HG02763 (cell line): ENCODE measurements at regions not wholly inside any gene's neighbourhood (a gene's known extent, or its start where the extent isn't known, plus 50 kb on each side); places are given as distances from the start of the nearest gene placed in this dataset.
"Not testable (repeated sequence)": the region's sequence is repeated elsewhere in the genome, so short reads cannot be mapped to it uniquely, and the experiment has no call there.

ENCODE experiments used
- ATAC-seq: cut with Tn5 transposase; IDR thresholded peaks from one replicate; pipeline ENCODE4 v1.9.1; 2021; ENCODE audit warnings: mild to moderate bottlenecking, moderate library complexity; ENCODE audit not compliant: unreplicated experiment

DNA sequence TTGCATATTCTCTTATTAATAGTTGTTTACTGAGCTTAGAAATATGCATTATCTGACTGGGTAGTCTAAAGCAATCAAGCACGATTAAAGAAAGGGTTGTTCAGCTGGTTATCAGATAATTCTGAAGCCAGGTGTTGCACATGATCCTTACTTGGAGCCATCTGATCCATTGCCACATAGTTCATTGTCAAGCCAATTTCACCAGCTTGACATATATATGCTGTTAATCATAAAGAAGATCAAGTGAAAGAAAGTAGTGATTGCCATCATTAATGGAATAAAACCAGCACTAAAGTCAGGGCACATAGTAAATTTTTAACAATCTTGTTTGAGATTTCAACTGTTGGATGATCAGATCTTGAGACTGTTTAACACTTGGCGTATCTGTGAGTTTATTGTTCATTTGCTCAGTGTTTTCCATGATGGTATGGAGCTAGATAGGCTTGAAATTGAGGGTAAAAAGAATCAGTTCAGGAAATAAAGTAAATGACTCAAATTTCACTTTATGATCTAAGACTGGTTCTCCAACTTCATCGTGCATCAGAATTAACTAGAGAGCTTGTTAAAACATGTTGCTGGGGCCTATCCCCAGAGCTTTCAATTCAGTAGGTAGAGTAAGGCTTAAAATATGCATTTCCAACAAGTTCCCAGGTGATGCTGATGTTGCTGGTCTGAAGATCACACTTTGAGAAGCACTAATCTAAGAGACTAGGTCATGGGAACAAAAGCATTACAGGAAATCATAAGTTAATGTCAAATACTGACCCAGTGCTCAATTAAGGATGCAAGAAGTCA, 539.6 kb downstream of the SATB2 start:
- no peak for ATAC-seq

DNA sequence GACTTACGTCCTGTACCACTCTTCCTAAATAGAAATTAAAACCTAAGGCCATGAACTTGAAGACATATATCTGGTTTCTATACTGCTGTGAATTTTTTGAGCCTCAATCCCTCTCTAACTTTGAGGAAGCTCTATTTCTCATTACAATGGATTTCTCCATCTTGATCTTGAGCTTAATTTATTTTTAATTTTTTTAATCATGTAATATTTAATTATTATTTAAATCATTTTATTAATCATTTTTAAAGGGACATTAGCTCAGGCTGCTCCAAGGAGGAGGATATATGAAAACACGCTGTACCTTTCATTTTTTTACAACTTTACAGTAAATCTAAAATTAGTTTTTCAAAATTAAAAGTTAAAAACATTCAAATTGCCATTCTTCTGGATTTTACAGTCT, 540.5 kb downstream of the SATB2 start:
- ATAC-seq = no peak

DNA sequence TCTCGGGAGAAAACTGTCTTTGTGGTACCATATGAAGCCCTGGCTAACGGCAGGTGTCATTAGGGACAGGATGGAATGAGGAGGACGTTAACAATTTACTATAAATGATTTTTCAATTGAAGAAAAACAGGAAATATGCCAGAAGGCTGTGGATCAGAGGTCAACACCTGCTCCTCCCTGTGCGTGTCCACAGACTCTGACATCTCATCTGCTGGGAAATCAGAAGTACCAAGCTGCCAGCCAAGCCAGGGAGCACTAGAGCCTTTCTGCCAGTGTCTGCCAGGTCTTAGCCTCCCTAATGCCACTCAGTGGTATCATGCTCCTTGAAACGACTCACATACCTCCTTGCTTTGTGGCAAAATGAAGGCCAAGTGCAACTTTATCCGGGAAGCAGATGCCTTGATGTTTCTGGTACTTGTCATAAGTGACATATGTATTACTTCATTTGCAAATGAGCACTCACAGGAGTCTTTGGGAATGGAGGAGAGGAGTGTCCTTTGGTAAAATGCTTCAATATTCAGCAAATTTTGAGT, 541.1 kb downstream of the SATB2 start:
- no peak for ATAC-seq

DNA sequence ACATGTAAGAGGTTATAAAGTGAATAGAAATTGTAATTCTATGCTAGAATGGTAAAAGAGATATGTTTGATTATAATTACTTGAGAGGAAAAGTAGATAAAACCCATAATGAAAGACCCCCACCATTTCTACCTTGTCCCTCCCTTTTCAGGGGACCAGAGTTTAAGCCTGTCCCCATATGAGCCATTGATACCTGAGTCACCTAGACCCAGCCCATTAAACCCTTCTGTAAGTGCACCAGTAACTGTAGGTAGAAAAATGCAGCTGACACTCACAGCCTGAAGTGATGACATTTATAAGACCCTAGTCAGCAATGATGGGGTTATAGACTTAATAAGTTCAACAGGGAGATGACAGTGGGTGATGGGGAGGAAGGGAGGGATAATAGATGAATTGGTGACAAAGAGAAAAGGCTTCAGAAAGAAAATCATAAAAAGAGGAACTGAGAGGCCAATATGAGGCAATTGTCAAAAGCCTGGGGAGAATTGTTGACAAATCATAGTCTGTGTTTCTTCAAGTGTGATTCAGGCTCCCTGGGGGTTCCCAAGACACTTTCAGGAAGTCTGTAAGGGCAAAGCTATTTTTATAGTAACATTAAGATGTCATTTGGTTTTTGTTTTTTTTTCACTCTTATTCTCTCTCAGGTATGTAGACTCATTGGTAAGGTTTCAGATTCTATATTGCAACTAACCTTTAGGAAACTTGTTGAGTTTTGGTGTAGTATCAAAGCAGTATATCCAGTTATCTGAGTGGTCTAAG, 544.2 kb downstream of the SATB2 start:
- ATAC-seq = peak; percentile 99

DNA sequence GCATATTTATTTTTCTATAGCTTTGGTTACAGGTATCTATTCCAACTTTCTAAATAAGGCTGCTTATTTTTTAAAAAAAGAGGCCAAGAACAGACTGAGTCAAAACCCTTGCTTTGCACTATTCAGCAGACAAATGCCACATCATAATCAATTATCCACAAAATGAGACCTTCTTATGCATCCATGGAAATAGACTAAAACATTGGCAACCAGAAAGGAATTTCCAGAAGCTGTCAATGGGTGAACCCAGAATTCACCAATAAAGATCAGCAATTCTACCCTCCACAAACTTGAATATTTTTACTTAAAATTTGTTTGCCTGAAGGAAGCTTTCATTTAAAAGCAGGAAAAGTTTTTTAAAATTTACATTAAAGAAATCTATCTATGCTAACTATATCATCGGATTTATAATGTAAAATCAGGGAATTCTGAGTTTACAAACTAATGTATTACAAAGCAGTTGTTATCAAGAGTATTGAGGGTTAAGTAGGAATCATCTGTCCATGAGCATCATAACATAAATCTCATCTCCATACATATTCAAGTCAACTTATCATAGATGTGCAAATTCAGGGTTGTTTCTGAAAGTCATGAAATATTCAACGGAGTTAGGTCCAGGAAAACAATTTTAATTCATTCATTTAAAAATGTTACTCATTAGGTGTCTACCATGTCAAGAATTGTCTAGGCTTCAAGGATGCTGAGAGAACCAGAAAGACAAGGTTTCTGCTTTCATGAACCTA, 548.0 kb downstream of the SATB2 start:
- no peak for ATAC-seq

DNA sequence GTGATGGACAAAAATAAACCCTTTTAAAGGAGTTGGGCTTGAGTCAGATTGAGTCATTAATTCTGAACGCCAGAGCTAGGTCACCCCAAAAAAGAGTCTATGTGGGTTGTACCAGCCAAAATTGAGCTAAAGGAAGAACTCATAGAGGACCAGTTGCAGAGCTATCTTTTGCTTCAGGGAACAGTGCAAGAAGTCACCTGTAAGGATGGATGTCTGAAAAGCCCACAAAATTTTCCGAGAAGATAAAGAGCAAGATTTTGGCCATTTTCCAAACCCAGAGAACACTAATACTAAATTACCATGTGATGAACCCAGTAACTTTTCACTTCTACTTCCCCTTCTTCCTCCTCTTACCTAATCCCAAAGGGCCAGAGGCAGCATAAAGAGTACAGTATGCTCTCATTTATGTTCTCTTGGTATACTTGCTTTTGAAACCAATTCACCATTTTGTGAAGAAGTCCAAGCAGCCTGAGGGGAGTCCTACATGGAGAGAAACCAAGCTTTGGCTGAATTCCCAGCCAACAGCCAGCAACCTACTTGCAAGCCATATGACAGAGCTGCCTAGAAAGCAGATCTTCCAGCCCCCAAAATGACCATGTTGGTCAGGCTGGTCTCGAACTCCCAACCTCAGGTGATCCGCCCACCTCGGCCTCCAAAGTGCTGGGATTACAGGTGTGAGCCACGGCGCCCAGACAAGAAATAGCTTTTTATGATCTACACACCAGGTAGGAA, 551.7 kb downstream of the SATB2 start:
- ATAC-seq = peak; percentile 68

DNA sequence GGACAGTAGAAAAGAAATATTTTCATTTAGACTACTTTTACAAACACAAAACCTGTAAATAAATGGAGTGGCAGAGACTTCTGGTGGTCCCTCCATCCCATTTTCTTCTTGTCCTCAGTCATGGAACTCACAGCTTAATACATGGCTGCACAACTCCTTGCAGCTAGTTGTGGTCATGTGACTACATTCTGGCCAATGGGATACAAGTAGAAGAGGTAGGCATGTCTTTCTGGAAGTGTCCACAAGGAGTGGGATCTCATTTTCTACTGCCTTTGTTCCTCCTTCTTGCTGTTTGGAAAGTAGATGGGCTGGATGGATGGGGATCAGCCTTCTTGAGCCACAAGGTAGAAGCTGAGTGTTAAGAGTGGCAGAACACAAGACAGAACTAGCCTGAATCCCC, 555.8 kb downstream of the SATB2 start:
- no peak for ATAC-seq

DNA sequence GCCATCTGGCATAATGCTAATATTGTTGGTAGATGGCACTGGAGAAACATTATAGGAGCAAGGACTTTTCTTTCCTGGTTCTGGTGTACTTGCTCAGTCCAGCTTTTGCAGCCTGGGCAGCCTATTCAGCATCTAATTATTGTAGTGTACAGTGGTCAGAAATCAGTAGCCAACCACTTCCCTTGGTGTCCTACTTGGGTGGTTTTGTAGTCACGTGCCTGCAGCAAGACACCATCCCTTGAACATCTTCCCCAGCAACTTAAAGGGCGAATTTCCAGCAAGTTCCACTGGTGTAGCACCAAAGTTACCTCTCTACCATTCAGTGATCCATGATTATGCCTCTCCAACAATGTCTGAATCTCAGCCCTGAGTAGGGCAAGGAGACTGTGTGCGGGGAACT, 557.6 kb downstream of the SATB2 start:
- ATAC-seq = no peak

DNA sequence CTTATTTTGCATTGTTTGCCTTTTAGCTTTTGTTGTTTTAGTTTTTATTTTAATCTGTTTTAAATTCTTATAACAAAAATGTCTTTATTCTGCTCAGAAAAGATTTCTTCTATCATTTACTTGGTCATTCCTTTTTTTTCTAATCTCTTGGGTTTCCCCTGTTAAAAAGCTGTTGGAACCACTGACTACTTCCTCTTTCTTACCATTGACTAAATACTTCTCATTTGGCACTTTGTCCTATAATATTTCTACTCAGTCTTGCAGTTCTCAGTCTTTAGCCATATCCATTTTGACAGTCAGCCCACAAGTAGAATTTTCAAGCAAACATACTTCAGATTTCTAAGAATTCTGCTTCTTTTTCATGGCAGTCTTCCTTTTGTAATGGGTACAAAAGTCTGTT, 567.2 kb downstream of the SATB2 start:
- peak; percentile 73 for ATAC-seq

DNA sequence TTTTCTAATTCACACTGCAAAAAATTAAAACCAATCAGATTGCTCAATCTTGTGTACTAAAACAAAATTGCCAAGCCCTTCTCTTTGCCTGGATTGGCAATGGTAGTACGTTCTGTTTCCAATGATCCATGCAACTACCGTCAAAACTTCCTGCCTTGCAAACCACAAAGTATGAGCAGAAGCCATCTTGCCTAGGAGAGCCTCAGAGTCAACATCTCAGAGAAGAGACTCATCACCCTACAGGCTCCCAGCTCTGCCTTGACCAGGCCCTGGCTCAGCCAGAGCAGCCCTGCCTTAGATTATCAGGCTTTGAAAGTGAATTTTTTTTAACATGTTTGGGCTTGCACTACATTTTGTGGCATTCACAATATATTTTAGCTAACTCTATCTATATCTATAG, 574.1 kb downstream of the SATB2 start:
- no peak for ATAC-seq

DNA sequence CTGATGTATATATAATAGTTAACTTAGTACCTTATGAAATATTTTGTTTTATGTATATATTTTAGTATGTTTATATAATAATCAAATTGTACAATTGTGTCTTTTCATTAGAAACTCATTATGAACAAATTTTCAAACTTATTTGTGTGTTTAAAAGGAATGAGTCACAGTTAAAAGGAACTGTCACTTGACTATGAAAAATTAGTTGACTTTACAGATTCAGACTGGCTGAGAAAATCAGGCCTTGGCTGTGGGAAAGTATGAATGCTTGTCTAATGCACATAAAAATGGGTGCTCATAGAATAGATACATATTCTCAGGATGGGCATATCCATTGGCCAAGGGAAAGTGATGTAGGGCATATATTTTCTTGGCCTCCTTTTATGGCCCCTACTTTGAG, 576.8 kb downstream of the SATB2 start:
- ATAC-seq = no peak

DNA sequence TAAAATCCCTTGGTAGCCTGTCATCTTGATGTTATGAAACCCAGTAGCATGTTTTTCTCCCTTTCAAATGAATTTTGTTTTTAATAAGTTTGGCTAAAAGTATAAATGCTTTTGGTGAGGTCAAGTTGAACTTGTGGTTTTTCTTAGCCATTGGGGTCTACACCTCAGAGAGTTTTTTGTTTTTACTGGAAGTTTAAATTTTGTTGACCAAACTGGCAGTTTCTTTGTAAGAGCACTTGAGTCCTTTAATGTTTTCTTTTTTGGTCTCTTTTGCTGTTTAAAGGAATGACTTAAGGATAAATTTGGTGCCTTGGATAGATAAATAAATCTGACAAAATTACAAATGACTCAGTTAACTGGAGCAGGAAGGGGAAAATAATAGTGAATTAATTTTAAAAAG, 577.3 kb downstream of the SATB2 start:
- no peak for ATAC-seq

DNA sequence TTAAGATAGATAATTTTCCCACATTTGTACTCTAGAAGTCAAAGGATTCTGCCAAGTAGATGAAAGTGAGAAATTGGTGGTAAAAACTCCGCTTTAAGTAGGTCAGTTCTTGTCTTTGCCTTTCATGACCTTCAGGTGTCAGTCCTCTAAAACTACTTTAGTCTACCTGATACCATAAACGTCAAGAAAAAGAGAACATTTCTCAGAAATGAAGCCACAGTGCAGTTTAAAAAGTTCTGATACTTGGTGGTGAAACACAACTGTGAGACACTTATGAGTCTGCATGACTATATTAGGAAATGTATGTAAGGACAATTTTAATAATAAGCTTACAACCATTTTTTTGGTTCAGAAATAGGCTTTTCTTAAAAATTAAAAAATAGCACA, 583.3 kb downstream of the SATB2 start:
- peak; percentile 68 for ATAC-seq

DNA sequence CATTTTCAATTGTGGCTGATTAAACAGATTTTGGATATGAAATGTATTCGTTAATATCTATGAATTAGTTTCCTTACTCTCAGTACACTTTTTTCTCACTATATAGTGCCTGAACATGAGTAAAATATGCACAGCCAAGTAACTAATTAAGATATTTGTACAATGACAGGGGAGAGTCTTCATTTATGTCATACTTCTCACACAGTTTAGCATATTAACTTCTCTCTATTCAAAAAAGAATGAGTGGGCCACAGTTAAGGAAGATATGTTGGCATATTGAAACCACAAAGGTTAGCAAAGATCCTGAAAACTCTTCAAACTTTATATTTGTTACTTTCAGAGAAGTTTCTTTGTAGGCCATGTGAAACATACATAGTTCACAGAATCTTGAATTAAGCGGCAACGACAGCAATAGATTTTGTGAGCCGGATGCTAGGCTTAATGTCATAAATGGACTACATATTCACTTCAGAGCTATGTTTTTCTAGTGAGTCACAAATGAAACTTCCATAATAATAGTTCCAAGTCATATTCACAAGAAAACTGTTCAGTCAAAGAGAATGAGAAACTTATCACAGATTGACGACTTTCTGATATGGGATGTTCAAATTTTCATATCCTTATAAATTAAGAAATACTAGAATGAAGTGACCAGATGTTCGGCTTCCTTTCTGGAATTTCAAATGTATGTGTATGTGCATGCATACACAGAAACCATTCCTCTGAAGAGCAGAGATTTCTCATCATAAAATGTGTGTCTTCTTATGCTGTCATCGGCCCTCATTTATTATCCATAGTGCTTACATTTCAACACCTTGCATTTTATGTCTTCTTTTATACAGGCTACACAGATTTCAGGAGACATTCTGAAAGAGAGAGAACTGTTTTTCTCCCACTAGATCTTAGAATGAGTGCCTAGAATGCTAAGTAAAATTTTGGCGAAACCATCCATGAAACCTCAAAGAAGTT, 584.0 kb downstream of the SATB2 start:
- ATAC-seq = no peak

DNA sequence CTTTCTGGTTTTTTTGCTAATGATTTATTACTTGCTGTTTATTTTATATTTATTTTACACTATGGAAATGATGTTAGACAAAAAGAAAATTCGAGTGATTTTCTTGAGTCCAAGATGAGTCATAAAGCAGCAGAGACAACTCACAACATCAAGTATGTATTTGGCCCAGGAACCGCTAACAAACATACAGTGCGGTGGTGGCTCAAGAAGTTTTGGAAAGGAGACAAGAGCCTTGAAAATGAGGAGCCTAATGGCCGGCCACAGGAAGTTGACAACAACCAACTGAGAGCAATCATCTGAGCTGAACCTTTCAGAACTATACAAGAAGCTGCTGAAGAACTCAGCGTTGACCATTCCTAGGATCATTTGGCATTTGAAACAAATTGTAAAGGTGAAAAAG, 594.1 kb downstream of the SATB2 start:
- ATAC-seq = no peak

DNA sequence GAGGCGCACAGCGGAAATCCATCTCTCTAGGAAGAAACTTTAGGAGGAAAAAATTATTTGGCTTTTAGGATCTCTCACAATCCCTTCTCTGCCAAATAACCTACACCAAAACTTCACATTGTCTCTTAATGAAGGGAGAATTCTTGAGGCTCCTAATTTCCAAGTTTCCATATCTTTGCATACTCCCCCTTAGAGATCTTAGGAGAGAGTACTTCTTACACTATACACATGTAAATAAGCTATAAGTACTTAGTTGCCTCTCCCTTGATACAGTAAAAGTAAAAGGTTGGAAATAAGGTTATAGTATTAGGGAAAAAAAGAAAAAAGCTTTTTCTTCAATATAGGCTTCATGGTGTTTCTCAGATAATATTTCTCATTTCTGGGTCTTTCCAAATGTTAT, 596.7 kb downstream of the SATB2 start:
- ATAC-seq = no peak

DNA sequence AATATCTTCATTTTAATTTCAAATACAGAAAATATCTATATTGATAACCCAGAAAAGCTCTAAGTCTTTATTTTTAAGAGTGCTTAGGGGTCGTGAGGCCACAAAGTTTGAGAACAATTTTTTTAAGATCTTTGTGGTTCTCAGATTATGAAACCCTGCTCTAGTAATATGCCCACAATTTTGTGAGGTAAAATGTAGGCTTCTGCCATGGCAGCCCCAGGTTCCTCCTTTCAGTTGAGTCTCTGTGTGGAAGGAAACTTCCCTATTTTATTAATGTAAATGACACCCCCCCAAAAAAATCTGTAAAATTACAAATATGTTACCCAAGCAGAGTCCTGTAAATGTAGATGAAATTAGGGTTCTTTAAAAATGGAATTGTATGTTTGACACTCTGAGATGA, 600.5 kb downstream of the SATB2 start:
- ATAC-seq = no peak

DNA sequence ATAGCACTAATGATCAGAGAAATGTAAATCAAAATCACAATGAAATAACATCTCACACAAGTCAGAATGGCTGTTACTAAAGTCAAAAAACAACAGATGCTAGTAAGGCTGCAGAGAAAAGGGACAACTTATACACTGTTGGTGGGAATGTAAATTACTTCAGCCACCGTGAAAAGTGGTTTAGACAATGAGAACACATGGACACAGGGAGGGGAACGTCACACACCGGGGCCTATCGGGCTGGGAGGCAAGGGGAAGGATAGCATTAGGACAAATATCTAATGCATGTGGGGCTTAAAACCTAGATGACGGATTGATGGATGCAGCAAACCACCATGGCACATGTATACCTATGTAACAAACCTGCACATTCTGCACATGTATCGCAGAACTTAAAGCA, 602.0 kb downstream of the SATB2 start:
- ATAC-seq = not testable (repeated sequence)

DNA sequence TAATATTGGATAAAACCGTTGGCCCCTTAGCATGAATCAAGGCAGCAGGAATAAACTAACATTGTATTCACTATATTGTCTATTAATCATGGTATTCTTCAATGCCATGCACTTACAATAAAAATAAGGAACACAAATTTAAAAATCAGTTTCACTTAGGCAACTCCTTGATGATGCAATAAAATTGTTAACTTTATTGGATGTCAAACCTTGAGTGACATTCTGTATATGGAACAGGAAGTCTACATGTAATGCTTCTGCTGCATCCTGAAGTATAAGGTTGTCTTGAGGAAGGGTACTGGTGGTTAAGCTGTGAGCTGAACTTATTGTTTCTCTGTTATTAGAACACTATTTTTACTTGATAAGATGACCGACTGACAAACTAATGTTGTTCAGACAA, 605.5 kb downstream of the SATB2 start:
- no peak for ATAC-seq

DNA sequence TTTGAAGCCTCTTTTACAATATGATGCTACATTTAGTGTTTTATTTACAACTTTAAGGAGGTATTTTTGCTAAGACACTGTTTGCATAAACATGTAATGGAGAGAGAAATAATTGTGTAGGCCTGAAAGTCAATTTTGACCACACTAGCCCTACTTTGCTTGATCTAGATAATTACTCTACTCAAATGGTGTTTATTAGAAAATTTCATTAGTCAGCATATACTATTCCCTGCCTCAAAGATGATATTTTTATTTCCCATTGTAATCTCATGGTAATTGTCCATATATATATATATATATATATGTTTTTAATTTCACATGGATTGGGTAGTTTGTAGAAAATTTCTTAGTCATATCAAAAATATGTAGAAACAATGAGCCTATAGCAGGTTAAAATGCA, 632.2 kb downstream of the SATB2 start:
- no peak for ATAC-seq
